ENCODE measurements at regions not wholly inside any gene's neighbourhood (a gene's known extent, or its start where the extent isn't known, plus 50 kb on each side); places are given as distances from the start of the nearest gene placed in this dataset.

- TF ChIP-seq, protein P1, sequence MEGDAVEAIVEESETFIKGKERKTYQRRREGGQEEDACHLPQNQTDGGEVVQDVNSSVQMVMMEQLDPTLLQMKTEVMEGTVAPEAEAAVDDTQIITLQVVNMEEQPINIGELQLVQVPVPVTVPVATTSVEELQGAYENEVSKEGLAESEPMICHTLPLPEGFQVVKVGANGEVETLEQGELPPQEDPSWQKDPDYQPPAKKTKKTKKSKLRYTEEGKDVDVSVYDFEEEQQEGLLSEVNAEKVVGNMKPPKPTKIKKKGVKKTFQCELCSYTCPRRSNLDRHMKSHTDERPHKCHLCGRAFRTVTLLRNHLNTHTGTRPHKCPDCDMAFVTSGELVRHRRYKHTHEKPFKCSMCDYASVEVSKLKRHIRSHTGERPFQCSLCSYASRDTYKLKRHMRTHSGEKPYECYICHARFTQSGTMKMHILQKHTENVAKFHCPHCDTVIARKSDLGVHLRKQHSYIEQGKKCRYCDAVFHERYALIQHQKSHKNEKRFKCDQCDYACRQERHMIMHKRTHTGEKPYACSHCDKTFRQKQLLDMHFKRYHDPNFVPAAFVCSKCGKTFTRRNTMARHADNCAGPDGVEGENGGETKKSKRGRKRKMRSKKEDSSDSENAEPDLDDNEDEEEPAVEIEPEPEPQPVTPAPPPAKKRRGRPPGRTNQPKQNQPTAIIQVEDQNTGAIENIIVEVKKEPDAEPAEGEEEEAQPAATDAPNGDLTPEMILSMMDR (IDR thresholded peaks at IDR 0.05; ENCODE audit: insufficient read depth, low read length, missing control alignments) = no peak
- no peak for DNase-seq (ENCODE audit: low read depth, low spot score)
- no peak overlapping the region for H3K4me3 ChIP-seq (ENCODE audit: low read depth, low read length)
- ChIA-PET CTCF (no interaction called here), POLR2A (no interaction called here)
These were observed 575.5 kb downstream of the GBA3 start for GRCh38 chr4:23268072-23268771.

DNA sequence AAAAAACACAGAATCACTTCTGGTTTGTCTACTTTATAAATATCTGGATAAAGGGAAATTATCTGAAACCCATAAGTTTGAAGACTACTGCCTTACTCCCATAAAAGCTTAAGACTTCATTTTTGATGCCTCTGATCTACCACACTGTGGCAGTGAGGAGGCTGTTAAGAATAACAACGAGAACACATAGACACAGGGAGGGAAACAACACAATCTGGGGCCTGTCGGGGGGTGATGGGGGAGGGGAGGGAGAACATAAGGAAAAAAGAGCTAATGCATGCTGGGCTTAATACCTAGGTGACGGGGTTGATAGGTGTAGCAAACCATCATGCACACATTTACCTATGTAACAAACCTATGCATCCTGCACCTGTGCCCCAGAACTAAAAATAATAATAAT lies 573.7 kb downstream of the GBA3 start:
- ChIA-PET CTCF (no interaction called here), POLR2A (no interaction called here)
- TF ChIP-seq, protein P1 (IDR thresholded peaks at IDR 0.05; ENCODE audit: insufficient read depth, low read length, missing control alignments) = no peak
- H3K4me3 ChIP-seq (ENCODE audit: low read depth, low read length) = no peak overlapping the region
- DNase-seq (ENCODE audit: low read depth, low spot score) = no peak

GRCh38 chr4:23260511-23260910 lies 567.8 kb downstream of the GBA3 start:
- TF ChIP-seq, protein P1 (IDR thresholded peaks at IDR 0.05; ENCODE audit: insufficient read depth, low read length, missing control alignments) = no peak
- H3K4me3 ChIP-seq (ENCODE audit: low read depth, low read length) = no peak overlapping the region
- DNase-seq (ENCODE audit: low read depth, low spot score) = no peak
- ChIA-PET CTCF (no interaction called here), POLR2A (no interaction called here)

DNA sequence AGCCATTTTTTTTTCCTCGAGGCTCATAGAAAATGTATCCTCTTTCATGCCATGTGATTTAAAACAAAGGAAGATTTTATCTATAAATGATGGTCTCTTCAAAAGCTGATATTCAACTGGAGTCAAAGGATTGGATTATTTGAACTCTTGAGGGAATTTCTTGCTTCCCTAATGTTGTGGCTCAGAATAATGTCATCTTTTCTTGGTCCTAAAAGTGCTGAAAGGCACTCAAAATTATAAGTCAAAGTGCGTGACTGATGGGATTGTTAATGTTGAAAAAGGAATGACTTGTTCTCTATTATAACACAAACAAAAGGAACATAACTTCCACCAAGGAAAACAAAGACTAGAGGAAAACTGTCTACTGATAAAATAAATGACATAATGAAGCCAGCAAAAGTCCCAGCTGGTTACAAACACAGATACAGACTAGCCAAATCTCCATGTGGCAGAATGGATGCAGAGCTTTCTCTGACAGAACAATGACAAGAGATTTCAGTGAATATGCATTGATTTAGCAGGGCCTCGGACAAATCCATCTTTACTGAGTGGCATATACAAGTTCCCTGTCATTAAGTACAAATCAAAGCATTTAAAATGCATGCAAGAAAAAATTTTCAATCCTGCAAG lies 552.6 kb downstream of the GBA3 start:
- TF ChIP-seq, protein P1 (IDR thresholded peaks at IDR 0.05; ENCODE audit: insufficient read depth, low read length, missing control alignments) = no peak
- no peak for DNase-seq (ENCODE audit: low read depth, low spot score)
- H3K4me3 ChIP-seq (ENCODE audit: low read depth, low read length) = no peak overlapping the region
- CTCF ChIA-PET = no interaction called here
- POLR2A ChIA-PET = no interaction called here

- ChIA-PET CTCF (no interaction called here), POLR2A (no interaction called here)
- no peak overlapping the region for H3K4me3 ChIP-seq (ENCODE audit: low read depth, low read length)
- DNase-seq (ENCODE audit: low read depth, low spot score) = no peak
- TF ChIP-seq, protein P1 (IDR thresholded peaks at IDR 0.05; ENCODE audit: insufficient read depth, low read length, missing control alignments) = no peak
These were observed 550.2 kb downstream of the GBA3 start for GRCh38 chr4:23242962-23243361.

DNA sequence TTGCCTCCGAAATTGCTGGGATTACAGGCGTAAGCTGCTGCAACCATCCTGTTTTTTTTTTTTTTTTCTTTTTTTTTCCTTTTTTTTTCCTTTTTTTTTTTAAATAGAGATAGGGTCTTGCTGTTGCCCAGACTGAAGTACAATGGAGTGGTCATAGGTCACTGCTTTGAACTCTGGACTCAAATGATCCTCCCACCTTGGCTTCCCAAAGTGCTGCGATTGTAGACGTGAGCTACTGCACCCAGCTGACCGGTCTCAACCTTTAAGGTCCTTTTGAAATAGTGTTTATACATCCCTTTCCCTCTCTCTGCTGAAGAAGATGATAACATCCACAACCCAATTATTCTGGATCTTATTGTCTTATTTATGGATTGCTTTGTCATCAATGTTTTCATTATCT lies 548.7 kb downstream of the GBA3 start:
- ChIA-PET POLR2A (no interaction called here), CTCF (interaction anchor here (0.6 kb wide), 1 partner anchor 80 kb away, joined by 3 read pairs; no protein-coding TSS in a partner anchor)
- TF ChIP-seq, protein P1 (IDR thresholded peaks at IDR 0.05; ENCODE audit: insufficient read depth, low read length, missing control alignments) = no peak
- no peak overlapping the region for H3K4me3 ChIP-seq (ENCODE audit: low read depth, low read length)
- DNase-seq (ENCODE audit: low read depth, low spot score) = no peak

Measured in AG04449 (cell line).